C4-2B (cell line): ENCODE measurements at regions not wholly inside any gene's neighbourhood (a gene's known extent, or its start where the extent isn't known, plus 50 kb on each side); places are given as distances from the start of the nearest gene placed in this dataset.
"Not testable (repeated sequence)": the region's sequence is repeated elsewhere in the genome, so short reads cannot be mapped to it uniquely, and the experiment has no call there.

Experiments
- H3K27ac ChIP-seq: fragments of 450-650 bp; 2 replicates; pipeline ENCODE4 v1.5.1; 2017
- ZFX ChIP-seq: fragments of 450-650 bp; IDR thresholded peaks from 2 replicates; pipeline ENCODE4 v1.6.1; 2017
- TF ChIP-seq, protein P1 (sequence below): fragments of 450-650 bp; conservative IDR thresholded peaks from 2 replicates; pipeline ENCODE4 v1.5.1; 2017; ENCODE audit warnings: mild to moderate bottlenecking

DNA sequence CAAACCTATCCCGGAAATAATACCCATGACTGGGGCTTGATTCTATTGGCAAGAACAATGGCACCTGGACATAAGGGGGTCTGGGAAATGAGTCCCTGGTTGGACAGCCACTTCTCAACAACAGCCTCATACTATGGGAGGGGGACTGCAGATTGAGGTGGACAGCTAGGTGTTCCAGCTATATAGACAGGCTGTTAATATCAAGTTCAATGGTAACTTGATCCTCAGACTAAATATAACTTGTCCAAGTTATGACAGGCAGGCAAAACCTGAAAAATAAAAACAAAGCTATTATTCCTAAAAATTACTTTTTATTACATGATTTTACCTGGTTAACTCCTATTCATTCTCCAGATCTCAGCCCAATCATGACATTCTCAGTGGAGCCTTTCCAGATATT lies 267.3 kb downstream of the TTC8 start:
- no peak overlapping the region for H3K27ac ChIP-seq
- TF ChIP-seq, protein P1, sequence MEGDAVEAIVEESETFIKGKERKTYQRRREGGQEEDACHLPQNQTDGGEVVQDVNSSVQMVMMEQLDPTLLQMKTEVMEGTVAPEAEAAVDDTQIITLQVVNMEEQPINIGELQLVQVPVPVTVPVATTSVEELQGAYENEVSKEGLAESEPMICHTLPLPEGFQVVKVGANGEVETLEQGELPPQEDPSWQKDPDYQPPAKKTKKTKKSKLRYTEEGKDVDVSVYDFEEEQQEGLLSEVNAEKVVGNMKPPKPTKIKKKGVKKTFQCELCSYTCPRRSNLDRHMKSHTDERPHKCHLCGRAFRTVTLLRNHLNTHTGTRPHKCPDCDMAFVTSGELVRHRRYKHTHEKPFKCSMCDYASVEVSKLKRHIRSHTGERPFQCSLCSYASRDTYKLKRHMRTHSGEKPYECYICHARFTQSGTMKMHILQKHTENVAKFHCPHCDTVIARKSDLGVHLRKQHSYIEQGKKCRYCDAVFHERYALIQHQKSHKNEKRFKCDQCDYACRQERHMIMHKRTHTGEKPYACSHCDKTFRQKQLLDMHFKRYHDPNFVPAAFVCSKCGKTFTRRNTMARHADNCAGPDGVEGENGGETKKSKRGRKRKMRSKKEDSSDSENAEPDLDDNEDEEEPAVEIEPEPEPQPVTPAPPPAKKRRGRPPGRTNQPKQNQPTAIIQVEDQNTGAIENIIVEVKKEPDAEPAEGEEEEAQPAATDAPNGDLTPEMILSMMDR: no peak
- no peak for TF ChIP-seq ZFX

DNA sequence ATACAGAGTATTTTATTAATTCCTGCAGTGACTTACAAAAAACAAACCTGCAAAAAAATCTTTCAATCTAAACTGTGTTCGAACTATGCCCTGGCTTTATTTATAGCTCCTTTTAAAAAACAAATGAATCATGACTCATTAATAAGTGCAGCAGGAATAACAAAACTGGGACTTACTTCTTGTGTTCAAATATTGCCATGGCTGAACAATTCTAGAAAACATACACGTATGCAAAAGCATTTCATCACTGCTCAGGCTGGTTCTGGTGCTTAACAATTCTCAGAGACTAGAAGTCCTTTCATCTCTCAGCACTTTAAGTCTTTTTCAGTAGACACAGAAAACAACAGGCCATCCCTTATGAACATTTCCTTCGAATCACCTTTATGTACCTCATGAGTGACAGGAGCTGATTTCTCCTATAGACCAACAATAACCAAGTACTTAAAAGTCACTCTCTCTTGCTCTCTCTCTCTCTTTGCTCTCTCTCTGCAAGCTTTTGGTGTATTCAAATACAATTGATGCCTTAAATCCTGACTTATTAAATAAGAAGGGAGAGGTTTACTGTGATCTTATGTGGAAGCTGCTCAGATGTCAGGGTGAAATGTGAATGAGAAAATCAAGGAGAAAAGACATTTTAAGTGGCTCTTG lies 268.8 kb downstream of the TTC8 start:
- no peak overlapping the region for H3K27ac ChIP-seq
- TF ChIP-seq ZFX: no peak
- TF ChIP-seq, protein P1: no peak

- H3K27ac ChIP-seq: no peak overlapping the region
- TF ChIP-seq, protein P1: no peak
- no peak for TF ChIP-seq ZFX
Observed at GRCh38 chr14:89095036-89095435, 270.6 kb downstream of the TTC8 start.

DNA sequence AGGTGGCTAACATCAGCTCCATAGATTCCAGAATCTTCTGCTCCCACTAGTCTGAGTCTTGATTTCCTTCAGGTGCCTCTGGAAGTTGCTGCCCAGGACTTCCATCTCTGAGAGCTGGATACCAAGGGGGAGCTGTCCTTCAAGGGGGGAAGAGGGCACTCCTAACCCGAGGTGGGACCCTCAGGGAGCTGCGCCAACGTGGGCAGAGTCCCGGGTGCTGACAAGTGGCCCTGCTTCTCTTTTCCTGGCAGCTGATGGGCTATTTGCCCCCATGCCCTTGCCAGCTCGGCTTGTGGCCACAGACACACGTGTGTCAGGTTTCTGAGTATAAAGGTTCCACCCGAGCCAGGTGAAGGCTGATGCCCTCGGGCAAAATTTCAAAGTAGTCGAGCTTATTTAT lies 272.5 kb downstream of the TTC8 start:
- TF ChIP-seq ZFX: no peak
- TF ChIP-seq, protein P1: no peak
- no peak overlapping the region for H3K27ac ChIP-seq

DNA sequence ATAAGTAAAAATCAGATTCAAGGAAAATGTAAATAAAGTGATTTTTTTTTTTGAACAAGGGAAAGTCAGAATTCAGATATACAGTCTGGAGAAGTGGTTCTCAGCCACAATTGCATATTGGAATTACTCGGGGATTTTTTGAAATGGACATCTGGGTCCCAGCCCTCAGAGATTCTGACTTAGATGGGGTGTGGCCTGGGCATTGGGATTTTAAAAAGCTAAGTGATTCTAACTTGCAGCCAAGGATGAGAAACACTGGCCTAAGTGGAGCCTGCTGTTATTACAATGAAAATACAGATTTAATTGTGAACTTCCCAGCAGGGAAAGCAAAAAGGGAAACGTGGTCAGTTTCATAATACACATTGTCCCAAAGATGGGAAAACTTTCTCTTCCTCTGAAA lies 273.8 kb downstream of the TTC8 start:
- TF ChIP-seq, protein P1: no peak
- TF ChIP-seq ZFX: no peak

GRCh38 chr14:89104171-89104817 lies 279.8 kb downstream of the TTC8 start:
- H3K27ac ChIP-seq: not testable (repeated sequence)

More for the DNA sequence above, 273.8 kb downstream of the TTC8 start:
- H3K27ac ChIP-seq: no peak overlapping the region

GRCh38 chr14:89104861-89105260 lies 280.4 kb downstream of the TTC8 start:
- not testable (repeated sequence) for H3K27ac ChIP-seq
